SK-N-SH (cell line): ENCODE measurements at regions not wholly inside any gene's neighbourhood (a gene's known extent, or its start where the extent isn't known, plus 50 kb on each side); places are given as distances from the start of the nearest gene placed in this dataset.

ENCODE experiments used
- CTCF ChIA-PET: fragments of 300-600, 350-600 bp; formaldehyde crosslinking; extraction: SDS; loops from one replicate; lab custom pipeline; 2021; lab: Yijun Ruan, JAX
- POLR2A ChIA-PET: fragments of 350-600 bp; sonication (Branson Sonifier 250); formaldehyde crosslinking; extraction: SDS; loops from one replicate; lab custom pipeline; 2020; ENCODE audit warnings: antibody characterized with exemption, inconsistent platforms; lab: Yijun Ruan, JAX
- DNase-seq: peaks from one replicate; pipeline ENCODE4 v3.0.0; 2012
- H2AFZ ChIP-seq: fragments of 200-600 bp; sonication (generic); 2 replicates; pipeline ENCODE4 v1.8.1; 2016; ENCODE audit warnings: antibody characterized with exemption, mild to moderate bottlenecking, low read depth
- H3F3A ChIP-seq: fragments of 200-600 bp; sonication (generic); replicated peaks from 2 replicates; pipeline ENCODE3; 2016; ENCODE audit warnings: antibody characterized with exemption, mild to moderate bottlenecking; ENCODE audit not compliant: insufficient read depth
- H3K27ac ChIP-seq, 2 experiments: fragments of 200-500 bp in 1 of 2; fragments of 200-600 bp in 1 of 2; sonication (Bioruptor generic) in 1 of 2; sonication (generic), shearing (Covaris generic) in 1 of 2; 2 replicates each; pipeline versions ENCODE4 v1.5.1 to v1.6.1; 2014 to 2016; ENCODE audit warnings: low read depth in 2 of 2, inconsistent platforms in 1 of 2, low read length in 1 of 2, mild to moderate bottlenecking in 1 of 2, mixed read lengths in 1 of 2
- H3K27me3 ChIP-seq: fragments of 200-600 bp; sonication (generic), shearing (Covaris generic); 2 replicates; pipeline ENCODE4 v1.6.1; 2016; ENCODE audit warnings: mixed run types; ENCODE audit not compliant: insufficient read depth
- H3K36me3 ChIP-seq, 2 experiments: fragments of 200-500 bp in 1 of 2; fragments of 200-600 bp in 1 of 2; sonication (Bioruptor generic) in 1 of 2; sonication (generic) in 1 of 2; replicated peaks in 1 of 2; 2 replicates each; pipeline versions ENCODE3 to v1.5.1; 2014 to 2016; ENCODE audit warnings: low read length in 1 of 2, mild to moderate bottlenecking in 1 of 2; ENCODE audit not compliant: insufficient read depth in 2 of 2, control insufficient read depth in 1 of 2
- H3K4me1 ChIP-seq, 2 experiments: fragments of 200-500 bp in 1 of 2; fragments of 200-600 bp in 1 of 2; sonication (Bioruptor generic) in 1 of 2; sonication (generic), shearing (Covaris generic) in 1 of 2; 2 replicates each; pipeline versions ENCODE4 v1.5.1 to v1.6.1; 2014 to 2016; ENCODE audit warnings: low read depth in 1 of 2, low read length in 1 of 2, mixed run types in 1 of 2; ENCODE audit not compliant: insufficient read depth in 2 of 2, control insufficient read depth in 1 of 2
- H3K4me2 ChIP-seq: fragments of 200-600 bp; sonication (generic), shearing (Covaris generic); 2 replicates; pipeline ENCODE4 v1.6.1; 2017; ENCODE audit warnings: mixed run types
- H3K4me3 ChIP-seq, 2 experiments: fragments of 200-500 bp in 1 of 2; fragments of 200-600 bp in 1 of 2; sonication (Bioruptor generic) in 1 of 2; sonication (generic), shearing (Covaris generic) in 1 of 2; 2 replicates each; pipeline versions ENCODE4 v1.5.1 to v1.8.1; 2014 to 2016; ENCODE audit warnings: low read depth in 2 of 2, inconsistent platforms in 1 of 2, low read length in 1 of 2, mild to moderate bottlenecking in 1 of 2, mixed read lengths in 1 of 2, moderate library complexity in 1 of 2
- H3K79me2 ChIP-seq: fragments of 200-600 bp; sonication (generic); 2 replicates; pipeline ENCODE4 v1.8.1; 2017; ENCODE audit warnings: mild to moderate bottlenecking; ENCODE audit not compliant: insufficient read depth
- H3K9ac ChIP-seq: fragments of 200-600 bp; sonication (generic); 2 replicates; pipeline ENCODE4 v1.6.1; 2017; ENCODE audit warnings: mixed run types
- H3K9me2 ChIP-seq: fragments of 200-600 bp; sonication (generic); 2 replicates; pipeline ENCODE4 v1.6.1; 2017; ENCODE audit warnings: mixed run types
- H3K9me3 ChIP-seq: fragments of 200-600 bp; sonication (generic); 2 replicates; pipeline ENCODE4 v1.6.1; 2017; ENCODE audit warnings: mixed run types, mild to moderate bottlenecking, moderate library complexity
- H4K20me1 ChIP-seq: fragments of 200-600 bp; sonication (generic); 2 replicates; pipeline ENCODE4 v1.6.1; 2017; ENCODE audit warnings: mild to moderate bottlenecking, mixed run types; ENCODE audit not compliant: insufficient read depth
- ELF1 ChIP-seq: IDR thresholded peaks from 2 replicates; pipeline ENCODE4 v1.4.0; 2012
- FOSL2 ChIP-seq: IDR thresholded peaks from 2 replicates; pipeline ENCODE4 v1.4.0; 2012; ENCODE audit warnings: low read depth, mild to moderate bottlenecking, moderate library complexity, borderline replicate concordance
- FOXJ3 ChIP-seq: sonication (generic); formaldehyde crosslinking; IDR thresholded peaks from 2 replicates; pipeline ENCODE4 v1.5.1; 2020; ENCODE audit warnings: mild to moderate bottlenecking, missing genetic modification reagents
- FOXM1 ChIP-seq: IDR thresholded peaks from 2 replicates; pipeline ENCODE4 v1.4.0; 2012; ENCODE audit warnings: low read depth, mild to moderate bottlenecking
- GATA2 ChIP-seq: sonication (generic); formaldehyde crosslinking; IDR thresholded peaks from 2 replicates; pipeline ENCODE4 v1.5.0; 2020; ENCODE audit warnings: mild to moderate bottlenecking, missing genetic modification reagents
- JUND ChIP-seq: IDR thresholded peaks from 2 replicates; pipeline ENCODE4 v1.4.0; 2012
- MEF2A ChIP-seq: IDR thresholded peaks from 2 replicates; pipeline ENCODE4 v1.4.0; 2012; ENCODE audit warnings: low read depth, borderline replicate concordance
- MXI1 ChIP-seq: IDR thresholded peaks from 2 replicates; pipeline ENCODE4 v1.6.1; 2012; ENCODE audit warnings: mild to moderate bottlenecking, low read depth, low read length, improper control_type of control experiment
- PBX3 ChIP-seq: IDR thresholded peaks from 2 replicates; pipeline ENCODE4; 2012
- POLR2AphosphoS5 ChIP-seq: IDR thresholded peaks from 2 replicates; pipeline ENCODE4 v1.6.1; 2012; ENCODE audit warnings: low read depth, low read length
- RAD21 ChIP-seq: IDR thresholded peaks from 2 replicates; pipeline ENCODE4 v1.6.1; 2012; ENCODE audit warnings: mild to moderate bottlenecking, low read length
- RCOR1 ChIP-seq: fragments of 150-350 bp; IDR thresholded peaks from 2 replicates; pipeline ENCODE4 v1.6.1; 2017; ENCODE audit warnings: antibody characterized with exemption, low read length
- SIN3A ChIP-seq: IDR thresholded peaks from 2 replicates; pipeline ENCODE4 v1.6.1; 2012; ENCODE audit warnings: low read depth, mild to moderate bottlenecking, low read length, moderate library complexity, borderline replicate concordance
- TAF1 ChIP-seq: IDR thresholded peaks from 2 replicates; pipeline ENCODE4 v1.6.1; 2012; ENCODE audit warnings: low read depth, mild to moderate bottlenecking, low read length, moderate library complexity, borderline replicate concordance
- TCF12 ChIP-seq: IDR thresholded peaks from 2 replicates; pipeline ENCODE4 v1.4.0; 2012
- YY1 ChIP-seq: IDR thresholded peaks from 2 replicates; pipeline ENCODE4 v1.4.0; 2012; ENCODE audit warnings: low read depth, mild to moderate bottlenecking
- ZBTB33 ChIP-seq: IDR thresholded peaks from 2 replicates; pipeline ENCODE4 v1.4.0; 2012; ENCODE audit warnings: low read depth, borderline replicate concordance
- WGBS: methylation state at CpG from one replicate; pipeline ENCODE4 v1.1.6; 2017; ENCODE audit warnings: low lambda C conversion rate; 5-methylcytosine and 5-hydroxymethylcytosine counted together

GRCh38 chr10:124318811-124319210 is 99.9 kb downstream of the OAT start:
- no peaks in the 10 kb centered on the region for H3K79me2 ChIP-seq
- no peaks in the 10 kb centered on the region for H3K36me3 ChIP-seq
- no peaks in the 10 kb centered on the region for H3K27me3 ChIP-seq
- CTCF ChIA-PET: interaction anchor here (0.8 kb wide), 1 partner anchor 21 kb away, joined by 3 read pairs; no protein-coding TSS in a partner anchor
- H3F3A ChIP-seq: no peaks in the 10 kb centered on the region
- DNase-seq: no peak
- H2AFZ ChIP-seq: no peak overlapping the region
- H3K9ac ChIP-seq: no peak overlapping the region
- 54% methylated on average over 3 of the region's 8 CpGs for WGBS
- H3K4me1 ChIP-seq: no peaks in the 10 kb centered on the region
- H3K27ac ChIP-seq: no peak overlapping the region
- no peak for TF ChIP-seq MEF2A
- no peak for TF ChIP-seq ELF1
- no peak for TF ChIP-seq RCOR1
- no peak for TF ChIP-seq MXI1
- no peak for TF ChIP-seq JUND
- TF ChIP-seq TCF12: no peak
- no peak for TF ChIP-seq GATA2 (CRISPR knock-in tag)
- TF ChIP-seq POLR2AphosphoS5: no peak
- TF ChIP-seq YY1: no peak
- TF ChIP-seq ZBTB33: no peak
- POLR2A ChIA-PET: no interaction called here
- H3K4me2 ChIP-seq: no peak overlapping the region
- H4K20me1 ChIP-seq: no peaks in the 10 kb centered on the region
- H3K9me3 ChIP-seq: no peaks in the 10 kb centered on the region
- no peaks in the 10 kb centered on the region for H3K9me2 ChIP-seq
- H3K4me3 ChIP-seq: no peak overlapping the region

GRCh38 chr10:124318076-124318475 is 100.6 kb downstream of the OAT start:
- Histone ChIP-seq H3F3A (no peaks in the 10 kb centered on the region), H3K27me3 (no peaks in the 10 kb centered on the region), H3K4me3 (no peak overlapping the region), H4K20me1 (no peaks in the 10 kb centered on the region), H3K27ac (no peak overlapping the region), H2AFZ (no peak overlapping the region), H3K4me1 (no peaks in the 10 kb centered on the region), H3K9me2 (no peaks in the 10 kb centered on the region), H3K9ac (no peak overlapping the region), H3K9me3 (no peaks in the 10 kb centered on the region), H3K4me2 (no peak overlapping the region), H3K79me2 (no peaks in the 10 kb centered on the region), H3K36me3 (no peaks in the 10 kb centered on the region)
- TF ChIP-seq PBX3 (no peak), JUND (no peak), SIN3A (no peak), YY1 (no peak), TCF12 (no peak), TAF1 (no peak), FOXM1 (no peak), RAD21 (no peak), FOSL2 (no peak), FOXJ3 (CRISPR knock-in tag) (no peak), MXI1 (no peak)
- POLR2A ChIA-PET: no interaction called here
- DNase-seq: no peak
- 62% methylated on average over 14 of the region's 15 CpGs for WGBS
- CTCF ChIA-PET: interaction anchor here (0.7 kb wide), 1 partner anchor 41 kb away, joined by 3 read pairs; no protein-coding TSS in a partner anchor
